HepG2 (cell line): ENCODE measurements at regions not wholly inside any gene's neighbourhood (a gene's known extent, or its start where the extent isn't known, plus 50 kb on each side); places are given as distances from the start of the nearest gene placed in this dataset.

Experiments
- ATAC-seq: fragments of 200-7000 bp; cut with Tn5 transposase; 3 replicates; pipeline ENCODE4 v1.9.1; 2020; ENCODE audit warnings: mild to moderate bottlenecking, moderate library complexity
- BruUV-seq: library from RNA; stranded (reverse); fragments of 400-500 nt; replicated peaks from 2 replicates; lab custom pipeline; 2021; lab: Mats Ljungman, UMichigan
- CTCF ChIA-PET: fragments of 300-600 bp; formaldehyde crosslinking; extraction: SDS; loops from one replicate; lab custom pipeline; 2021; ENCODE audit warnings: low total read pairs, inconsistent platforms, low intra/inter-chr PET ratio; lab: Yijun Ruan, JAX
- POLR2A ChIA-PET: fragments of 350-600 bp; sonication (Branson Sonifier 250); formaldehyde crosslinking; loops from one replicate; lab custom pipeline; 2020; ENCODE audit warnings: antibody characterized with exemption, inconsistent platforms; lab: Yijun Ruan, JAX
- DNase-seq: peaks from one replicate; pipeline ENCODE4 v3.0.0-alpha.2; 2015; ENCODE audit warnings: low spot score
- FAIRE-seq: peaks from 3 replicates; lab custom pipeline; 2011; peaks lifted over from hg19 to GRCh38; lab: Jason Lieb, UNC
- H2AFZ ChIP-seq: one replicate; pipeline ENCODE4 v1.6.1; 2011; ENCODE audit warnings: low read length, inconsistent platforms
- H3K27ac ChIP-seq: fragments of 300-600 bp; 3 replicates; pipeline ENCODE4 v1.8.0; 2011; ENCODE audit warnings: mixed run types, mild to moderate bottlenecking, mixed read lengths, low read length, inconsistent platforms; ENCODE audit not compliant: insufficient read depth; ENCODE audit errors: extremely low read length
- H3K27me3 ChIP-seq, 2 experiments: fragments of 200-600 bp in 1 of 2; 2 replicates in 1 of 2; 3 replicates in 1 of 2; pipeline versions ENCODE4 v1.6.0 to v1.8.0; 2011; ENCODE audit warnings: low read length in 2 of 2, mild to moderate bottlenecking in 2 of 2, moderate library complexity in 2 of 2, inconsistent platforms in 1 of 2; ENCODE audit not compliant: insufficient read depth in 2 of 2, control insufficient read depth in 1 of 2
- H3K36me3 ChIP-seq, 2 experiments: fragments of 200-600 bp in 1 of 2; replicated peaks in 1 of 2; 2 replicates in 1 of 2; 3 replicates in 1 of 2; pipeline versions ENCODE4 v1.5.1 to v1.8.0; 2011; ENCODE audit warnings: low read length in 2 of 2, inconsistent platforms in 1 of 2; ENCODE audit not compliant: insufficient read depth in 2 of 2, control insufficient read depth in 1 of 2
- H3K4me1 ChIP-seq: 2 replicates; pipeline ENCODE4 v1.5.1; 2012; ENCODE audit warnings: low read length, inconsistent platforms; ENCODE audit not compliant: insufficient read depth
- H3K4me2 ChIP-seq: 2 replicates; pipeline ENCODE4 v1.6.0; 2011; ENCODE audit warnings: low read depth, low read length, inconsistent platforms
- H3K4me3 ChIP-seq, 3 experiments: fragments of 200-600 bp in 1 of 3; sonication (generic), shearing (Covaris generic) in 1 of 3; replicated peaks in 1 of 3; 2 replicates each; pipeline ENCODE4 v1.5.1; 2011 to 2016; ENCODE audit warnings: low read length in 3 of 3, inconsistent platforms in 2 of 3, low read depth in 2 of 3, mild to moderate bottlenecking in 2 of 3, control low read depth in 1 of 3, mixed read lengths in 1 of 3; ENCODE audit not compliant: insufficient read depth in 1 of 3
- H3K79me2 ChIP-seq: one replicate; pipeline ENCODE4 v1.6.1; 2011; ENCODE audit warnings: low read length, inconsistent platforms; ENCODE audit not compliant: insufficient read depth
- H3K9ac ChIP-seq: 2 replicates; pipeline ENCODE4 v1.6.0; 2011; ENCODE audit warnings: mild to moderate bottlenecking, low read depth, low read length, inconsistent platforms; ENCODE audit not compliant: insufficient read depth
- H3K9me3 ChIP-seq: 2 replicates; pipeline ENCODE4 v1.5.1; 2012; ENCODE audit warnings: mild to moderate bottlenecking, low read length
- H4K20me1 ChIP-seq: 2 replicates; pipeline ENCODE4 v1.6.0; 2011; ENCODE audit warnings: inconsistent platforms, mild to moderate bottlenecking, low read length, moderate library complexity; ENCODE audit not compliant: insufficient read depth
- GATAD2A ChIP-seq: IDR thresholded peaks from 2 replicates; pipeline ENCODE4 v1.6.1; 2016
- KLF15 ChIP-seq: sonication (generic); formaldehyde crosslinking; IDR thresholded peaks from 2 replicates; pipeline ENCODE4 v1.8.1; 2023; ENCODE audit warnings: borderline replicate concordance, mild to moderate bottlenecking, inconsistent platforms, missing genetic modification reagents, mixed read lengths
- RARG ChIP-seq: sonication (generic); formaldehyde crosslinking; IDR thresholded peaks from 2 replicates; pipeline ENCODE4 v1.4.0; 2020; ENCODE audit warnings: low read depth, mild to moderate bottlenecking, missing genetic modification reagents
- SYNCRIP ChIP-seq: fragments of 200-400 bp; formaldehyde crosslinking; IDR thresholded peaks from 2 replicates; pipeline ENCODE4 v1.6.1; 2018; ENCODE audit warnings: mild to moderate bottlenecking, low read depth, low read length; ENCODE audit not compliant: insufficient read depth
- ZMYM4 ChIP-seq: sonication (generic); formaldehyde crosslinking; IDR thresholded peaks from 2 replicates; pipeline ENCODE4 v1.8.1; 2023; ENCODE audit warnings: mild to moderate bottlenecking, missing genetic modification reagents
- ZNF136 ChIP-seq: sonication (generic); formaldehyde crosslinking; IDR thresholded peaks from 2 replicates; pipeline ENCODE4 v1.8.1; 2022; ENCODE audit warnings: low read depth, mild to moderate bottlenecking, moderate library complexity, missing genetic modification reagents
- ZNF251 ChIP-seq: sonication (generic); formaldehyde crosslinking; IDR thresholded peaks from 2 replicates; pipeline ENCODE4 v1.9.0; 2021; ENCODE audit warnings: mild to moderate bottlenecking, missing genetic modification reagents
- ZNF326 ChIP-seq: sonication (generic); formaldehyde crosslinking; IDR thresholded peaks from 2 replicates; pipeline ENCODE4 v1.4.0; 2020; ENCODE audit warnings: missing genetic modification reagents, borderline replicate concordance
- ZNF746 ChIP-seq: sonication (generic); formaldehyde crosslinking; IDR thresholded peaks from 2 replicates; pipeline ENCODE4 v1.8.0; 2022; ENCODE audit warnings: mild to moderate bottlenecking, missing genetic modification reagents
- ZNF766 ChIP-seq: sonication (generic); formaldehyde crosslinking; IDR thresholded peaks from 2 replicates; pipeline ENCODE4 v1.5.0; 2020; ENCODE audit warnings: missing genetic modification reagents, borderline replicate concordance
- WGBS: methylation state at CpG from one replicate; pipeline ENCODE4 v1.1.6; 2017; ENCODE audit warnings: low lambda C conversion rate; 5-methylcytosine and 5-hydroxymethylcytosine counted together
- in situ Hi-C: cut with HindIII; loops from 2 replicates; pipeline ENCODE4 v1.10.0; 2017; ENCODE audit warnings: low pct_unique_long_range_greater_than_20kb; ENCODE audit not compliant: extremely low pct_ligation_motif_present
- intact Hi-C: fragments of 100-400 bp; cut with micrococcal nuclease; formaldehyde crosslinking; loops from one replicate; pipeline ENCODE4 v1.10.0; 2022; ENCODE audit not compliant: unreplicated experiment
- TF ChIP-seq, protein P1 (sequence below): sonication (generic); formaldehyde crosslinking; IDR thresholded peaks from 2 replicates; pipeline ENCODE4 v1.4.0; 2020; ENCODE audit warnings: mild to moderate bottlenecking, missing genetic modification reagents, borderline replicate concordance

DNA sequence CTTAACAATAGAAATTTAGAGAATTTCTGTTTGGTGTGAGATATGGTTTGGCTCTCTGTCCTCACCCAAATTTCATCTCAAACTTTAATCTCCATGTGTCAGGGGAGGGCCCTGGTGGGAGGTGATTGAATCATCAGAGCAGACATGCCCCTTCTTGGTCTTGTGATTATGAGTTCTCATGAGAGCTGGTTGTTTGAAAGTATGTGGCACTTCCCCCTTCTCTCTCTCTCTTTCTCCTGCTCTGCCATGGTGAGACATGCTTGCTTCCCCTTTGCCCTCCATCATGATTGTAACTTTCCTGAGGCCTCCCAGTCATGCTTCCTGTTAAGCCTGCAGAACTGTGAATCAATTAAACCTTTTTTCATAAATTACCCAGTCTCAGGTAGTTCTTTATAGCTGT, 524.7 kb upstream of the ACVR2A start (continued):
- TF ChIP-seq ZNF251 (CRISPR knock-in tag) (no peak), ZNF136 (no peak), GATAD2A (no peak)

DNA sequence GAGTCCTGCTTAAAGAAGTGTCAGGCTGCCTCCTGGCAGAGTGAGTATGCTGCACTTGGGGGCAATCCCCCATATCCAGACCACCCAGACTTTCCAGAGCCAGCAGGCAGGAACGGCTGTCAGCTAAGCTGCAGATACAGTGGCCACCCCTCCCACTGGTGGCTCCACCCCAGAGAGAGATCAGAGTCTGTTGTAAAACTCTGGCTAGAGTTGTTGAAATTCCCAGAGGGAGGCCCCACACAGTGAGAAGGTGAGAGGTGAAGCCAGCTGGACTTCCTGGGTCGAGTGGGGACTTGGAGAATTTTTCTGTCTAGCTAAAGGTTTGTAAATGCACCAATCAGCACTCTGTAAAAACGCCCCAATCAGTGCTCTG, 533.8 kb upstream of the ACVR2A start:
- Histone ChIP-seq H4K20me1 (no peaks in the 10 kb centered on the region), H3K4me1 (no peaks in the 10 kb centered on the region), H2AFZ (no peak overlapping the region), H3K9ac (no peak overlapping the region), H3K9me3 (peaks cover 24% of the 10 kb centered on the region; the same call in 1 of the 2 replicates), H3K79me2 (no peaks in the 10 kb centered on the region), H3K27me3 (no peaks in the 10 kb centered on the region), H3K4me3 (no peak overlapping the region), H3K36me3 (no peaks in the 10 kb centered on the region), H3K4me2 (no peak overlapping the region), H3K27ac (no peak overlapping the region)
- intact Hi-C loops (no loop called here), in situ Hi-C loops (no loop called here)
- CTCF ChIA-PET = no interaction called here
- POLR2A ChIA-PET = no interaction called here
- BruUV-seq = no TSS peak
- DNase-seq = no peak
- ATAC-seq = peak; percentile 71
- TF ChIP-seq ZMYM4 (CRISPR knock-in tag) (0 out of 2 replicates have a peak, but pooled peaks have one; percentile 21), SYNCRIP (no peak)
- whole genome bisulfite sequencing = 0% methylated on average over 2 of the region's 3 CpGs
- no peak for FAIRE-seq

DNA sequence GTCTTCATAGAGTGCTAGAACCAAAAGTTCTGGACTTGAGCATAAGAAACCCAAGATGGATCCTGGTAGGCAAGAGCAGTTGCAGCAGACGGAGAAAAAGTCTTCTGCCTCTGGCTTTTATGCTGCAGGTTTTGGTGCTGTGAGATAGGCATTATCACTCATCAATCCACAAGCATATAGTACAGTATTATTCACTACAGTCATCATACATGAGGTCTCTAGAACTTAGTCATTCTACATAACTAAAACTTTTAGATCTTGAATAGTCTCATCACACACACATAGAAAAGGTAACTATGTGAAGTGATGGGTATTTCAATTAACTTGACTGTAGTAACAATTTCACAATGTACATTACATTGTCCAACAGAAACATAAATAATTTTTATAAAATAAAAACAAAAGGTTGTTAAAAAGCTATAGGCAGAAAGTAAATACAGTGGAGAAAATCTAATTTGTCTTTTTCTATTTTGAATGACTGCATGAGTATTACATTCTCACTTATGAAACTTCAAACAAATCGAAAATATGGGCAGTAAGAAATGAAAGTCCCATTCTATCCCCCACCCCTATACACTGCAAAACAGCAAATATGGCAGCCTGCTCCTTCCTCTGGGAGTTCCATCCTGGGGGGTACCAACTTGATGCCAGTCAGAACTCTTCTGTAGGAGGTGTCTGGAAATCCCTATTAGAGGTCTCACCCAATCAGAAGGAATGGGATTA, 534.3 kb upstream of the ACVR2A start:
- Histone ChIP-seq H3K36me3 (no peaks in the 10 kb centered on the region), H4K20me1 (no peaks in the 10 kb centered on the region), H3K9me3 (peaks cover 19% of the 10 kb centered on the region; the same call in 1 of the 2 replicates), H3K9ac (no peak overlapping the region), H2AFZ (no peak overlapping the region), H3K79me2 (no peaks in the 10 kb centered on the region), H3K27ac (no peak overlapping the region), H3K4me1 (no peaks in the 10 kb centered on the region), H3K4me3 (no peak overlapping the region), H3K4me2 (no peak overlapping the region), H3K27me3 (no peaks in the 10 kb centered on the region)
- 0% methylated on average over 2 of the region's 2 CpGs for WGBS
- no peak for FAIRE-seq
- ChIA-PET POLR2A (no interaction called here), CTCF (no interaction called here)
- no peak for ATAC-seq
- no peak for DNase-seq
- in situ Hi-C loops (no loop called here), intact Hi-C loops (no loop called here)
- no TSS peak for BruUV-seq
- TF ChIP-seq ZNF326 (CRISPR knock-in tag) (no peak), KLF15 (CRISPR knock-in tag) (no peak), ZNF746 (CRISPR knock-in tag) (no peak), ZNF766 (CRISPR knock-in tag) (no peak), RARG (CRISPR knock-in tag) (no peak)
- TF ChIP-seq, protein P1, sequence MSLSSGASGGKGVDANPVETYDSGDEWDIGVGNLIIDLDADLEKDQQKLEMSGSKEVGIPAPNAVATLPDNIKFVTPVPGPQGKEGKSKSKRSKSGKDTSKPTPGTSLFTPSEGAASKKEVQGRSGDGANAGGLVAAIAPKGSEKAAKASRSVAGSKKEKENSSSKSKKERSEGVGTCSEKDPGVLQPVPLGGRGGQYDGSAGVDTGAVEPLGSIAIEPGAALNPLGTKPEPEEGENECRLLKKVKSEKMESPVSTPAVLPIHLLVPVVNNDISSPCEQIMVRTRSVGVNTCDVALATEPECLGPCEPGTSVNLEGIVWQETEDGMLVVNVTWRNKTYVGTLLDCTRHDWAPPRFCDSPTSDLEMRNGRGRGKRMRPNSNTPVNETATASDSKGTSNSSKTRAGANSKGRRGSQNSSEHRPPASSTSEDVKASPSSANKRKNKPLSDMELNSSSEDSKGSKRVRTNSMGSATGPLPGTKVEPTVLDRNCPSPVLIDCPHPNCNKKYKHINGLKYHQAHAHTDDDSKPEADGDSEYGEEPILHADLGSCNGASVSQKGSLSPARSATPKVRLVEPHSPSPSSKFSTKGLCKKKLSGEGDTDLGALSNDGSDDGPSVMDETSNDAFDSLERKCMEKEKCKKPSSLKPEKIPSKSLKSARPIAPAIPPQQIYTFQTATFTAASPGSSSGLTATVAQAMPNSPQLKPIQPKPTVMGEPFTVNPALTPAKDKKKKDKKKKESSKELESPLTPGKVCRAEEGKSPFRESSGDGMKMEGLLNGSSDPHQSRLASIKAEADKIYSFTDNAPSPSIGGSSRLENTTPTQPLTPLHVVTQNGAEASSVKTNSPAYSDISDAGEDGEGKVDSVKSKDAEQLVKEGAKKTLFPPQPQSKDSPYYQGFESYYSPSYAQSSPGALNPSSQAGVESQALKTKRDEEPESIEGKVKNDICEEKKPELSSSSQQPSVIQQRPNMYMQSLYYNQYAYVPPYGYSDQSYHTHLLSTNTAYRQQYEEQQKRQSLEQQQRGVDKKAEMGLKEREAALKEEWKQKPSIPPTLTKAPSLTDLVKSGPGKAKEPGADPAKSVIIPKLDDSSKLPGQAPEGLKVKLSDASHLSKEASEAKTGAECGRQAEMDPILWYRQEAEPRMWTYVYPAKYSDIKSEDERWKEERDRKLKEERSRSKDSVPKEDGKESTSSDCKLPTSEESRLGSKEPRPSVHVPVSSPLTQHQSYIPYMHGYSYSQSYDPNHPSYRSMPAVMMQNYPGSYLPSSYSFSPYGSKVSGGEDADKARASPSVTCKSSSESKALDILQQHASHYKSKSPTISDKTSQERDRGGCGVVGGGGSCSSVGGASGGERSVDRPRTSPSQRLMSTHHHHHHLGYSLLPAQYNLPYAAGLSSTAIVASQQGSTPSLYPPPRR = no peak
